ENCODE measurements at regions not wholly inside any gene's neighbourhood (a gene's known extent, or its start where the extent isn't known, plus 50 kb on each side); places are given as distances from the start of the nearest gene placed in this dataset.

- H3K9me3 ChIP-seq (ENCODE audit: control insufficient read depth, low read length), result peaks cover 31% of the 10 kb centered on the region
- H3K4me1 ChIP-seq (ENCODE audit: control insufficient read depth, insufficient read depth, low read length), result no peaks in the 10 kb centered on the region
- no peak overlapping the region for H3K9ac ChIP-seq (ENCODE audit: low read length)
- DNase-seq (ENCODE audit: low read depth), result no peak
- H3K27me3 ChIP-seq (replicated peaks; ENCODE audit: control insufficient read depth, insufficient read depth, low read length), result no peaks in the 10 kb centered on the region
- H3K4me3 ChIP-seq (ENCODE audit: low read length), result no peak overlapping the region
- H3K36me3 ChIP-seq (ENCODE audit: control insufficient read depth, insufficient read depth, low read length, severe bottlenecking), result no peaks in the 10 kb centered on the region
Observed at GRCh38 chr3:159018341-159018740, 216.5 kb downstream of the MFSD1 start.

GRCh38 chr3:159025733-159026132 is 223.9 kb downstream of the MFSD1 start:
- no peak for DNase-seq (ENCODE audit: low read depth)
- peaks cover 39% of the 10 kb centered on the region for H3K9me3 ChIP-seq (ENCODE audit: control insufficient read depth, low read length)
- no peak overlapping the region for H3K4me3 ChIP-seq (ENCODE audit: low read length)
- H3K4me1 ChIP-seq (ENCODE audit: control insufficient read depth, insufficient read depth, low read length), result no peaks in the 10 kb centered on the region
- no peak overlapping the region for H3K9ac ChIP-seq (ENCODE audit: low read length)
- no peaks in the 10 kb centered on the region for H3K36me3 ChIP-seq (ENCODE audit: control insufficient read depth, insufficient read depth, low read length, severe bottlenecking)
- no peaks in the 10 kb centered on the region for H3K27me3 ChIP-seq (replicated peaks; ENCODE audit: control insufficient read depth, insufficient read depth, low read length)

GRCh38 chr3:159026510-159026909 is 224.7 kb downstream of the MFSD1 start:
- H3K27me3 ChIP-seq (replicated peaks; ENCODE audit: control insufficient read depth, insufficient read depth, low read length), result no peaks in the 10 kb centered on the region
- H3K9ac ChIP-seq (ENCODE audit: low read length), result no peak overlapping the region
- peaks cover 32% of the 10 kb centered on the region for H3K9me3 ChIP-seq (ENCODE audit: control insufficient read depth, low read length)
- DNase-seq (ENCODE audit: low read depth), result no peak
- H3K4me3 ChIP-seq (ENCODE audit: low read length), result no peak overlapping the region
- H3K36me3 ChIP-seq (ENCODE audit: control insufficient read depth, insufficient read depth, low read length, severe bottlenecking), result no peaks in the 10 kb centered on the region
- no peaks in the 10 kb centered on the region for H3K4me1 ChIP-seq (ENCODE audit: control insufficient read depth, insufficient read depth, low read length)

GRCh38 chr3:159028706-159029105 is 226.9 kb downstream of the MFSD1 start:
- peaks cover 10% of the 10 kb centered on the region for H3K9me3 ChIP-seq (ENCODE audit: control insufficient read depth, low read length)

GRCh38 chr3:159029306-159030026 is 227.6 kb downstream of the MFSD1 start:
- no peak for DNase-seq (ENCODE audit: low read depth)
- peaks cover 6% of the 10 kb centered on the region for H3K9me3 ChIP-seq (ENCODE audit: control insufficient read depth, low read length)
- no peak overlapping the region for H3K4me3 ChIP-seq (ENCODE audit: low read length)
- no peaks in the 10 kb centered on the region for H3K4me1 ChIP-seq (ENCODE audit: control insufficient read depth, insufficient read depth, low read length)
- H3K9ac ChIP-seq (ENCODE audit: low read length), result no peak overlapping the region
- H3K27me3 ChIP-seq (replicated peaks; ENCODE audit: control insufficient read depth, insufficient read depth, low read length), result no peaks in the 10 kb centered on the region
- no peaks in the 10 kb centered on the region for H3K36me3 ChIP-seq (ENCODE audit: control insufficient read depth, insufficient read depth, low read length, severe bottlenecking)

More at GRCh38 chr3:159028706-159029105, 226.9 kb downstream of the MFSD1 start:
- H3K27me3 ChIP-seq (replicated peaks; ENCODE audit: control insufficient read depth, insufficient read depth, low read length), result no peaks in the 10 kb centered on the region
- H3K36me3 ChIP-seq (ENCODE audit: control insufficient read depth, insufficient read depth, low read length, severe bottlenecking), result no peaks in the 10 kb centered on the region
- no peak for DNase-seq (ENCODE audit: low read depth)
- no peak overlapping the region for H3K9ac ChIP-seq (ENCODE audit: low read length)
- H3K4me3 ChIP-seq (ENCODE audit: low read length), result no peak overlapping the region
- H3K4me1 ChIP-seq (ENCODE audit: control insufficient read depth, insufficient read depth, low read length), result no peaks in the 10 kb centered on the region

- no peak overlapping the region for H3K9ac ChIP-seq (ENCODE audit: low read length)
- H3K4me1 ChIP-seq (ENCODE audit: control insufficient read depth, insufficient read depth, low read length), result no peaks in the 10 kb centered on the region
- H3K36me3 ChIP-seq (ENCODE audit: control insufficient read depth, insufficient read depth, low read length, severe bottlenecking), result no peaks in the 10 kb centered on the region
- no peak for DNase-seq (ENCODE audit: low read depth)
- no peak overlapping the region for H3K4me3 ChIP-seq (ENCODE audit: low read length)
- H3K27me3 ChIP-seq (replicated peaks; ENCODE audit: control insufficient read depth, insufficient read depth, low read length), result no peaks in the 10 kb centered on the region
- peaks cover 2% of the 10 kb centered on the region for H3K9me3 ChIP-seq (ENCODE audit: control insufficient read depth, low read length)
Observed at GRCh38 chr3:159030138-159030670, 228.3 kb downstream of the MFSD1 start.

- no peaks in the 10 kb centered on the region for H3K4me1 ChIP-seq (ENCODE audit: control insufficient read depth, insufficient read depth, low read length)
- no peak overlapping the region for H3K4me3 ChIP-seq (ENCODE audit: low read length)
- H3K27me3 ChIP-seq (replicated peaks; ENCODE audit: control insufficient read depth, insufficient read depth, low read length), result no peaks in the 10 kb centered on the region
- no peak overlapping the region for H3K9ac ChIP-seq (ENCODE audit: low read length)
- H3K36me3 ChIP-seq (ENCODE audit: control insufficient read depth, insufficient read depth, low read length, severe bottlenecking), result no peaks in the 10 kb centered on the region
- no peak for DNase-seq (ENCODE audit: low read depth)
- no peaks in the 10 kb centered on the region for H3K9me3 ChIP-seq (ENCODE audit: control insufficient read depth, low read length)
Observed at GRCh38 chr3:159030886-159031679, 229.2 kb downstream of the MFSD1 start.

- no peak overlapping the region for H3K9ac ChIP-seq (ENCODE audit: low read length)
- no peaks in the 10 kb centered on the region for H3K36me3 ChIP-seq (ENCODE audit: control insufficient read depth, insufficient read depth, low read length, severe bottlenecking)
- no peaks in the 10 kb centered on the region for H3K9me3 ChIP-seq (ENCODE audit: control insufficient read depth, low read length)
- H3K4me3 ChIP-seq (ENCODE audit: low read length), result no peak overlapping the region
- no peaks in the 10 kb centered on the region for H3K27me3 ChIP-seq (replicated peaks; ENCODE audit: control insufficient read depth, insufficient read depth, low read length)
- no peaks in the 10 kb centered on the region for H3K4me1 ChIP-seq (ENCODE audit: control insufficient read depth, insufficient read depth, low read length)
- DNase-seq (ENCODE audit: low read depth), result no peak
Observed at GRCh38 chr3:159032311-159032710, 230.5 kb downstream of the MFSD1 start.

GRCh38 chr3:159038405-159038804 is 236.6 kb downstream of the MFSD1 start:
- Histone ChIP-seq H3K27me3 (replicated peaks; ENCODE audit: control insufficient read depth, insufficient read depth, low read length) (no peaks in the 10 kb centered on the region), H3K9me3 (ENCODE audit: control insufficient read depth, low read length) (no peaks in the 10 kb centered on the region), H3K9ac (ENCODE audit: low read length) (no peak overlapping the region), H3K4me3 (ENCODE audit: low read length) (no peak overlapping the region), H3K4me1 (ENCODE audit: control insufficient read depth, insufficient read depth, low read length) (no peaks in the 10 kb centered on the region), H3K36me3 (ENCODE audit: control insufficient read depth, insufficient read depth, low read length, severe bottlenecking) (no peaks in the 10 kb centered on the region)
- no peak for DNase-seq (ENCODE audit: low read depth)

- H3K9ac ChIP-seq (ENCODE audit: low read length), result no peak overlapping the region
- H3K36me3 ChIP-seq (ENCODE audit: control insufficient read depth, insufficient read depth, low read length, severe bottlenecking), result no peaks in the 10 kb centered on the region
- no peak for DNase-seq (ENCODE audit: low read depth)
- H3K4me3 ChIP-seq (ENCODE audit: low read length), result no peak overlapping the region
- H3K9me3 ChIP-seq (ENCODE audit: control insufficient read depth, low read length), result no peaks in the 10 kb centered on the region
- no peaks in the 10 kb centered on the region for H3K4me1 ChIP-seq (ENCODE audit: control insufficient read depth, insufficient read depth, low read length)
- no peaks in the 10 kb centered on the region for H3K27me3 ChIP-seq (replicated peaks; ENCODE audit: control insufficient read depth, insufficient read depth, low read length)
Observed at GRCh38 chr3:159039286-159039685, 237.4 kb downstream of the MFSD1 start.

GRCh38 chr3:159045279-159045885 is 243.5 kb downstream of the MFSD1 start:
- DNase-seq (ENCODE audit: low read depth), result no peak
- Histone ChIP-seq H3K27me3 (replicated peaks; ENCODE audit: control insufficient read depth, insufficient read depth, low read length) (no peaks in the 10 kb centered on the region), H3K36me3 (ENCODE audit: control insufficient read depth, insufficient read depth, low read length, severe bottlenecking) (no peaks in the 10 kb centered on the region)

More at GRCh38 chr3:159045279-159045885, 243.5 kb downstream of the MFSD1 start:
- Histone ChIP-seq H3K4me3 (ENCODE audit: low read length) (no peak overlapping the region), H3K9ac (ENCODE audit: low read length) (no peak overlapping the region), H3K9me3 (ENCODE audit: control insufficient read depth, low read length) (no peaks in the 10 kb centered on the region), H3K4me1 (ENCODE audit: control insufficient read depth, insufficient read depth, low read length) (no peaks in the 10 kb centered on the region)

Data from adipocyte (in vitro differentiated cells).